HG02571 (cell line): ENCODE measurements at regions not wholly inside any gene's neighbourhood (a gene's known extent, or its start where the extent isn't known, plus 50 kb on each side); places are given as distances from the start of the nearest gene placed in this dataset.
"Not testable (repeated sequence)": the region's sequence is repeated elsewhere in the genome, so short reads cannot be mapped to it uniquely, and the experiment has no call there.

Experiments used
- ATAC-seq: cut with Tn5 transposase; IDR thresholded peaks from one replicate; pipeline ENCODE4 v1.9.1; 2021; ENCODE audit warnings: mild to moderate bottlenecking, moderate library complexity; ENCODE audit not compliant: unreplicated experiment

DNA sequence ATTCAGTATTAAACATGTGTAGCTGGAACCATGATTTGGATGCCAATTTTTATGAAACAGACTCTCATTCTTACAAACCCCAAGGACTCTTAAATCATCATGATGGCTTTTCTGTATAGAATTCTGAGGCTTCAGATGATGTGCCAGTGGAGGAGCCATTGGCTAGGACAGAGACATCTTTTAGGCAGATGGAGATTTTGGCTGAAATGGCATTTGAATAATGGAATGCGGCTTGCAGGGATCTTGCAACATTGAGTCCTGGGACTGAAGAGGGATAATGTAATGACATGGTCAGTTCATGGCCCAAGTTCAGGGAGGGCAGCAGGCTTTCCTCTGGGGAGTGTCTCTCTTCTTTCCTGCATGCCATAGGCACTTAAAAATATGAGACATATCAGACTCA, 172.4 kb downstream of the ABCA8 start:
- no peak for ATAC-seq

DNA sequence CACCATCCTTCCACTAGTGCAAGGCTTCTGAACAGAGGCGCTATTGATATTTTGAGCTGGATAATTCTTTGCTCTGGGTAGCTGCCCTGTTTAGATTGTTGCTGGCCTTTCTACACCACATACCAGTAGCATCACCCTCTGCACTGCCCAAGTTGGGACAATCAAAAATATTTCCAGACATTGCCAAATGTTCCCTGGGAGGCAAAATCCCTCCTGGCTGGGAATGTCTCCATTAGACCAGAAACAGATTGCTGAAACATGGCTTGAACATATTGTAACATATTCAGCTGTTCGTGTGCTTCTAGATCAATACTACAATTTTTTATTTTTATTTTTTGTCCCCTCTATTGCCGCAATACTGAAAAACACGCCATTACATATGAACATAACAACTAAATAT, 174.6 kb downstream of the ABCA8 start:
- no peak for ATAC-seq

DNA sequence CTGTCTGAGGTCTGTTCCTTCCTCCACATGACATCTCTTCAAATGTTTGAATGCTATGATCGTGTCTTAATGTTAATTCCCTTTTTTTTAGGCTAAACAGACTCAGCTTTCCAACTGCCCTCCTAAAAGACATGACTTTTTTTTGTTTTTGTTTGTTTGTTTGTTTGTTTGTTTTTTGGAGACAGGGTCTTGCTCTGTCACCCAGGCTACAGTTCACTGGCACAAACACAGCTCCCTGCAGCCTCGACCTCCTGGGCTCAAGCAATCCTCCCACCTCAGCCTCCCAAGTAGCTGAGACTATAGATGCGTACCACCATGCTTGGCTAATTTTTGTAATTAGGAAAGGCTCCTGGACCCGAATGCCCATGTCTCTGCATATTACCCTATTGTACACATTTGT, 176.5 kb downstream of the ABCA8 start:
- no peak for ATAC-seq

DNA sequence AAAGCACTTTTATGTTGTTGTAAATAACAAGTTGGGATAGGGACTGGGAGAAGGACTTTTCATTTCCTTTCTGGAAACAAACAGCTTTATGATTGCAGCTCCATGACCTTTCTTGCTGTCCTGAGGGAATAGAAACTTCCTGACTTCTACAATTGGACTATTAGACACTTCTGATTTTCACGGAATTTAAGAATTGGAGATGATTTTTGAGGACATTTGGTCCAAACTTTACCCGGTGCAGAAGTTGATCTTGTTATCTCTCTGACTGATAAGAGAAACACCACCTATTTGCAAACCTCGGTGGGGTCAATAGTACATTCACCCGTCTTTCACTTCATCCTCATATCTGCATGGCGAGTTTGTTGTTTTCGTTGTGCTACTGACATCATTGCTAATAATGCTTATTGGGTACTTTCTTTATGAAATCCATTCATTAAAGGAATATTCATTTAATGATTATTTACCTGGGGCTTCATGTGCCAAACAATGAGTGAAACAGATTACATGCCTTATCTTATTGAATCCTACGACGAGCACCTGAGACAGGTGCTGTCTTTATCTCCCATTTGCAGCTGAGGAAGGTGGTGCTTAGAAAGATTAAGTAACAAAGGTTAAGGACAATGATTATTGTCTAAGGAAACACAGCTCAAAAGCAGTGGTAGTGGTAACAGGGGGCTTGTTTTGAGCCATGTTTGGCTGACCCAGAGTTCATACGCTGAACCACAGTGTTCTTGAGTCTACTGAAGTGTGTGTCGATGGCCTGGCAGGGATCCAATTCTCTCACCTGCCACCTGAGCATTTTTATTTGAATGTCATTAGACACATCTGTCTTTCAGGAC, 176.9 kb upstream of the FAM20A start:
- ATAC-seq = no peak

DNA sequence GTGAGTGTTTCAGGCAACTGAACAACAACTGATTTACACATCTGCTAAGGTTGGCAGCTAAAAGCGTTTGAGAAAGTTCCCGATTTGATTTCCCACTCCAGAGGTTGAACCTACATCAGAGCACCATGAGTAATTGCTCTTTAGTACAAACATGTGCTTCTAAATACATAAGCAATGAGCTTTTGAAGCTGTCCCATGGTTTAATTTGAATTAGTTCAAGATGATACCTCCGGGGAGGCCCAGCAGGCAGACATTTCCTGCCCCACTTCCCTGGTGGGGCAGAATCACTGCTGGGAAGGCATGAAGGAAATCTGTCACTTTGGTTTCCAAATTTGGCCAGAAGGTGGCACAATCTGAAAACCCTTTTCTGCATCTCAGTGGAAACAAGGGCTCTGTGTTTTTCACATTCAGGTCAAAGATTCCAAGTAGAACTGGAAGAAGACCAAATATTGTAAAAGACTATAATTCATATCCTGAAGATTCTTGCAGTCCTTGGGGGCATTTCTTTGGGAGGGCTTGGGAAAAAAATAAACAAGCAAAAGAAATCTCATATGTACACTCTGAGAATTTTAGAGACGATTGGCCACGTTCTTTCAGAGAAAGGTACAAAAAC, 176.2 kb upstream of the FAM20A start:
- ATAC-seq = no peak

DNA sequence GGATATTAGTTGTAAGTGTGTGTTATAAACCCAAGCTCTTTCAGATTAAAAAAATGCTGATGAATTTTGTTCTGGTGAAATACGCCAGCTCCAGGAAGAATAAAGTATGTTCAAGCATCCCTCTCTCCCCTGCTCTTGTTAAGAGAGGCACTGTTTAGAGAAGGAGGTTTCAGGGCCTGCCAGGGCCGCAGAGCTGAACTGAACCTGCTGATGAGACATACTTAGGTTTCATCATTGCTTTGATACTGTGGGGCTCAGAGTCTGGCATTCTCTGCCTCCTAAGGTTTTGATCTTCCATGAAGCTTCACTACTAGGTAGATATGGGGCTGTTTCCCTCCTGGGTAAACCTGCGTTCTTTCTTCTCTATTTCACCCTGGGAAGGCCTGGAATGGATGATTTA, 175.3 kb upstream of the FAM20A start:
- no peak for ATAC-seq

DNA sequence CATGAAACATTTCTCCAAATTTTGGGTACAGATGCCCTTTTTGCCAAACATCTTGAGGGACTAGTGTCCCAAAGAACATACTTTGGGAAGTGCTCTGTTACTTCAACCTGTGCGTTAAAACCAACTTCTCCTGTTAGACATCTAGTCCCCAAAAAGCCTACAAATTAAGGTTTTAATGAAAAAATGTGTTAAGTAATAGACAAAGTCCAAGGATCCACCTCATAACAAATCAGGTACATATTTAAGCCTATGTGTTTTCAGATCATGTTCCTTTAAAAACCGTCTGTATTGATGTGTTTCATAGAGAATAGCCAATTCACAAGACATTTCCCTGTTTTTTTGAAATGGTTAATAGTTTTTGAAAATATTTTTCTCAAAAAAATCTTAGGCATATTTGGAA, 174.8 kb upstream of the FAM20A start:
- ATAC-seq = no peak

DNA sequence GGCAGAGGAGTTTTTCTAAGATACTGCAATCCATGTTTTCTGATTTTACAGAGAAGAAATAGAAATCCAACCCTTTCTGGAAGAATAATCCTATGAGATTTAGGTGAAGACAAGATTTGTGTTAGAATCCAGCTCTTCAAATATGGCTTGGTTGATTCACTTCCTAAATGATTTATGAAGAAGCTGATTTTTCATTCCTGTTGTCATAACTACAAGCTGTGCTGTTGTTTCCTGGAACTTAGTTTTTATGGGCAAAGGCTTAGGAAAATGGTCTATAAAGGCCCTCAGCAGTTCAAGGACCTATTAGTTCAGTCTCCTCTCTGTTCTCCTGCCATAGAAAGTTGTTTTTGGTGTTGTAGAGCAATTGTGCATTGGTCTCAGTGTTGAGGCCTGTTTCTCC, 174.2 kb upstream of the FAM20A start:
- no peak for ATAC-seq

DNA sequence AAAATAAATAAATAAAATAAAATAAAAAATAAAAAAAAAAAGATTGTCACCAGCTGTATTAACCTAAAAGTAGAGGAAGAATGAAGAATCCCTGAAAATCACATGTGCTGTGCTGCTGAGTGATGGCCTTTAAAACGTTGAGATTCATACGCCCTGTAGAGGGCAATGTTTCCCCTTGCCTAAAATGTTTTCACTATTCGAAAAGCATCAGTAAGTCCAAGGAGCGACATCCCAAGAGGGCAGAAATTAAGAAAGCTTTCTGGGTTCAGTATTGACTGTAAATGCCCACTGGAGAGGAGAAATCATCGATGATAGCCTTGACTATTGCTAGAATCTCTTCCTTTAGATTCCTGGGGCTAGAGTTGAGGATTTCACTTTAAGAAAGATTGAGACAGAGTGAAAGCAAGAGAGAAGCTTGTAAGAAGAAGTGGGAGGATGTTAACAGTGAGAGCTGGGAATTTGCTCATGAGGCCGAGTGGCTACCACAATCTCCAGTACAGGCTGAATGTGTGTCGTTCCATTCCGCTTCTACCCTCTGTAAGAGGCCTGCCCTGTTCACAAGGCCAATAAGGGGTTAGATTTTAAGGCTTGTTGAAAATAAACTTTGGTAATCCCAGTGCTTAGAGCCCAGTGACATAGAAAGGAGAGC, 170.8 kb upstream of the FAM20A start:
- peak; percentile 63 for ATAC-seq

DNA sequence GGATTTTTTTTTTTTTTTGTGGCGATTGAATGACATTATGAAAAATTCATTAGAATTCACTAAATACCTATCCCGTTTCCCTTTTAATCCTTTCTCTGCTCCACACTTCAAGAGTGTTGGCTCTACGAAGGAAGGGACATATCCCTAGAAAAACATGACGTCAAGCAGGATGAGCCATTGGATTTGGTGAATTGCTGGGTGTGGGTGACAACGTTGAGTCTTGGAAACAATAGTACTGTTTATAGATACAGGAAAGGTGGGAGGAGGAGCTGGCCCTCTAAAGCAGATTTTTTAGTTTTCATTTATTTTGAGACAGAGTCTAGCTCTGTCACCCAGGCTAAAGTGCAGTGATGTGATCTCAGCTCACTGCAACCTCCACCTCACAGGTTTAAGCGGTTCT, 167.6 kb upstream of the FAM20A start:
- no peak for ATAC-seq

DNA sequence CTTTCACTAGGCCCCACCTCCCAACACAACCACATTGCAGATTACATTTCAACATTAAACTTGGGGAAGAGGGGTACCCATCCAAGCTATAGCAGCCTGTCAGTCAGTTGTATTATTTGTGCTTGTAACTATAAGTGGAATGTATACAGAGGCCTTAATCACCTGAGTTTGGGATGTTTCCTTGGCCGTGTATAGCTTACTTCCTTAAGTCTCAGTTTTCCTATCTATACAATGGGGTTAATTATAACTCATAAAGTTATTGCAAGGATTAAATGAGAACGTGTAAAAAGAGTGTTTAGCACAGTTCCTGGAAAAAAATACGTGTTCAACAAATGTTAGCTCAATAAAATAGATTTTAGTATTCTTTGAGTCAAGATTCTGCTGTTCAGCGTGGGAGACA, 165.5 kb upstream of the FAM20A start:
- ATAC-seq = no peak

DNA sequence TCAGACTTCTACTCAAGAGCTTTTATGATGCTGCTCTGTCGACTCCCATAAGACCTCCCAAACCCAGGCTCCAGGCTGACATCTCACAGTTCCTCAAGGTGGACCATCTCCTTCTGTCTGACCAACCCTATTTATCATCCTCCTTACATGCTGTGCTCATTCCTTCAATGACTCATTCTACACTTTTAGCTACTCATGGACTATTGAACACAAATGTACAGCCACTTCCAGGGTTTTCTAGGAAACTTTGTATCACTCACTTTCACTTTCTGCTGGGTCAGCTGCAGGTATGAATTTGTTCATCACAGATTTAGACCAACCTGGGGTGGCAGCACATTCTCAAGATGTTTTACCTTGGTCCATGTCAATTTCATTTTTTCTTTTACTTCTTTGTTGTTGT, 162.4 kb upstream of the FAM20A start:
- no peak for ATAC-seq

DNA sequence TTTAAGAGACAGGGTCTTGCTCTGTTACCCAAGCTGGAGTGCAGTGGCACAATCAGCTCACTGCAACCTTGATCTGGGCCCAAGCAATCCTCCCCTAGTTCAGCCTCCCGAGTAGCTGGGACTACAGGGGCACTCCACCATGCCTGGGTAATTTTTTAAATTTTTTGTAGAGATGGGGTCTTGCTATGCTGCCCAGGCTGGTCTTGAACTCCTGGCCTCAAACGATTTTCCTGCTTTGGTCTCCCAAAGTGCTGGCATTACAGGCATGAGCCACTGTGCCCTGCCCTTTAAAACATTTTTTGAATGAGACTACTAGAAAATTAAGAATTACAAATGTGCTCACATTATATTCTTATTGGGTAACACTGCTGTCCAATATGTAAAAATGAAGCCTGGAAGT, 161.7 kb upstream of the FAM20A start:
- no peak for ATAC-seq

DNA sequence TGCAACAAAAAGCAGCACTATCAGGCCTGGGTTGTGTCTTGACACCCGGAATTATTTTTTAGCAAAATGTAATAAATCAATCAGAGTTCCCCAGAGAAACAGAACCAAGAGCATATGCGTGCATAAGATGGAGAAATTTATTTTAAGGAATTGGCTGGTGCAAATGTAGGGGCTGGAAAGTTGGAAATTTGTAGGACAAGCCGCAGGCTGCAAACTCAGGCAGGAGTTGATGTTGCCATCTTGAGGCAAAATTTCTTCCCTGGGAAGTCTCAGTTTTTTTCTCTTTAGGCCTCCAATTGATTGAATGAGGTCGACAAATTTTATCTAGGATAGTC, 158.9 kb upstream of the FAM20A start:
- ATAC-seq = no peak

DNA sequence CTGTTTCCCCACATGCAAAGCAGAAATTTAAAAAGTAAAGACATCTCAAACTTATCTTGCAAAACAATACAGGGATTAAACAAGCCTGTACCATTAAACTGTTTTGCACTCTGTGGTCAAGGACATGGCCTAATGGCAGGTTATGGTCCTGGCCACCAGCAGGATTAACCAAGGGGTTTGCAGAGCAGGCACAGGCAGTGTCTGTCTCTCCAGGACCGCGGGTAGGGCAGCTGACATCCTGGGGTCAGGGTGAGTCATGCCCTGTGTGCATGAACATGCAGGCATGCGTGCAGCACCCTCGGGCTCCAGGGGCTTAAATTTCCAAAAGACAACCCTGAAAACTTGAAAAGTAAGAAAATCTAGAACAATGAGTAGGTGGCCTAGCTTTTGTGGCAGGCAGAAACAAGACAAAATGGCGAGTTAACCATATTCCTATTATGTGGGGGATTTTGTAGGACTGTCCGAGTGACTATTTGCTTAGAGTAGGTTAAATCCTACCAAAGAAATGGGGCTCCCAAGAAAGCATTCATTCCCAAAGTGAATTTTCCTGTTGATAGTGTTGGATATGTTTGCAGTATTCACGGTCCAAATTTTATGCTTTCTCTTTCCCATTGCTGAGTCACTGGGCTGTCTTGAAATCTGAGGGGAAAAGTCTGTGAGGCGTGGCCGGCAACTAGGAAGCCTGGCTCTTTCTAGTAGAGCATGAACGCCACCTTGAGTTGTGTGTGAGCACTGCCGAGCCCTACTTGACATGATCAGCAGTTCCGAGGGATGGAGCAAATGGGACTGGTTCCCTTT, 158.4 kb upstream of the FAM20A start:
- ATAC-seq = peak; percentile 86

DNA sequence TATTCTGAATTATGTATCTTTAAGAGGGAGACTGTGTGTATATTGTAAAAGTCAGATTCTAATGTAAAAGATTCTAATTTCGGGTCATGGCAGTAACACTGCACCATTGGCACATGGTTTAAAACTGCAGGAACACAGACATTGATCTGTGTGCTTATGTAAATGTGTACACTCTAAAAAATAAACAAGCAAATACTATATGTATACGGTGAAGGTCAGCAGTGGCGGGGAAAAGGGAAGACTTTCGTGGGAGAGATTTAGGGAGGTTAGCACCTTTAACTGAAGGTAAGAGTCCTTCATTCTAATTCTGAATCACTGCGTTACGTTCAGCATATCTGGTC, 157.8 kb upstream of the FAM20A start:
- ATAC-seq = no peak

DNA sequence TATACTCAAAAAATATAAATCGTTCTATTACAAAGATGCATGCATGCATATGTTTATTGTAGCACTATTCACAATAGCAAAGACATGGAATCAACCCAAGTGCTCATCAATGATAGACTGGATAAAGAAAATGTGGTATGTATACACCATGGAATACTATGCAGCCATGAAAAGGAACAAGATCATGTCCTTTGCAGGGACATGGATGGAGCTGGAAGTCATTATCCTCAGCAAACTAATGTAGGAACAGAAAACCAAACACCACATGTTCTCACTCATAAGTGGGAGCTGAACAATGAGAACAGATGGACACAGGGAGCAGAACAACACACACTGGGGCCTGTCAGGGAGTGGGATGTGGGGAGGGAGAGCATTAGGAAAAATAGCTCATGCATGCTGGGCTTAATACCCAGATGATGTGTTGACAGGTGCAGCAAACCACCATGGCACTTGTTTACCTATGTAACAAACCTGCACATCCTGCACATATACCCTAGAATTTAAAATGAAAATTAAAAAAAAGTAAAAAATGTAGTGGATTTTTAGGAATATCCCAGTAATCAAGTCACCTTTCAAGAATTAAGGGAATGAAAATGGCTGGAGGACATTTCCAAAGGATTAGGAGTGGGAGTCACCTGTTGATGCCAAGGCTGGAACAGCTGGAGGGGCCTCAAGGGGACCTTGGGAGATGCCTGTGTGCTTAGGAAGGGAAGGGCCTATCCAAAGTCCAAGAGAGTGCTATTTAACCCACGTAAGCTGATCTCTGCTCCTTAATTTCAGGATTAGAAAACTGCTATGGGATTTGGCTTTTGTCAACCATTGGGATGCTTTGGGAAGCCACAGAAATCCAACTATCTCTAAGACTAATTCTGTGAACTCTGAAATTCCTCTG, 156.9 kb upstream of the FAM20A start:
- not testable (repeated sequence) for ATAC-seq

DNA sequence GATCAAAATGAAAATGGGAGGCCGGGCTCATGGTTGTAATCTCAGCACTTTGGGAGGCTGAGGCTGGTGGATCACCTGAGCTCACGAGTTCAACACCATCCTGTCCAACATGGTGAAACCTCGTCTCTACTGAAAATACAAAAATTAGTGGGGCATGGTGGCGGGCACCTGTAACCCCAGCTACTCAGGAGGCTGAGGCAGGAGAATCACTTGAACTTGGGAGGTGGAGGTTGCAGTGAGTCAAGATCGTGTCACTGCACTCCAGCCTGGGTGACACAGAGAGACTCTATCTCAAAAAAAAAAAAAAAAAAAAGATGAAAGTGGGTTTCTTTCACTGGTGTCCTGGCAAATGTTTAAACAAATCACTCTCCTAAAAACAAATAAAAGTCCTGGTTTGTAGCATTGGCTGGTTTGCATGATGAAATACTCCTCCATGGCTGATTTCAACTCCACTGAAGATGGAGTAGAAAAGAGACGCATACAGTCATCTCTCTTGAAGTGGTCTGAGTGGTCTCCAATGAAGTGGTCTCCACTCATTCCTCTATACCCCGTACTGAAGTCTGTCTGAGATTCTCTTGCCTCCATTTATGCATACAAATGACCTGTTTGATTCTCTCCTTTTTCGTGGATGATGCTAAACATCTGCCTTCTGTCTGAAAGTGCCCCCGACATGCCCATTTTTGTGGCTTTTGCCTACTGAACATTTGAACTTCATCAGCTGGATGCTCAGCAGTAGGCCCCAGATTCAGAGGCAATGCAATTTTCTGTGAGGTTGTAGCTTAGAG, 153.0 kb upstream of the FAM20A start:
- no peak for ATAC-seq

DNA sequence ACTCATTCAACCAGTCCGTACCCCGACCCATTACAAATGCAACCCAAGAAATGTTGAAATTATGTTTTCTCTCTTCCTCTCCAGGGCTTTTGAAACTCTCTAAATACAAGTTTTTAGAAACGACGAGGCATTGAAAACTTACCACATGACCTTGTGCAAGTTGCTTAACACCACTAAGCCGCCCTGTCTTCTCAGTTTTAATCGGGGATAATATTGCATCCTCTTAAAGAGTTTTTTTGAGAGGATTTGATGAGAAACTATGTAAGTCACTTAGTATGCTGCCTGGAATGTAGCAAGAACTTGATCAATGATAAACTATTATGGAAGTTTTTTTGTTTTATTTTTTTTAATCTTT, 149.0 kb upstream of the FAM20A start:
- no peak for ATAC-seq
